Parathyroid adenoma (tissue), 2 donors: ENCODE measurements at regions not wholly inside any gene's neighbourhood (a gene's known extent, or its start where the extent isn't known, plus 50 kb on each side); places are given as distances from the start of the nearest gene placed in this dataset.

Source experiments
- H2AFZ ChIP-seq: fragments of 300-600 bp; sonication (generic); one replicate; pipeline ENCODE4 v1.7.0; 2017; ENCODE audit warnings: antibody characterized with exemption, mild to moderate bottlenecking
- H3K27ac ChIP-seq: fragments of 300-600 bp; sonication (generic); one replicate; pipeline ENCODE4 v1.7.0; 2017
- H3K27me3 ChIP-seq: fragments of 300-600 bp; sonication (generic); one replicate; pipeline ENCODE4 v1.7.0; 2017; ENCODE audit warnings: low read length; ENCODE audit not compliant: control insufficient read depth, insufficient read depth
- H3K36me3 ChIP-seq: fragments of 300-600 bp; sonication (generic); one replicate; pipeline ENCODE4 v1.7.0; 2017; ENCODE audit warnings: low read length; ENCODE audit not compliant: control insufficient read depth, insufficient read depth
- H3K4me1 ChIP-seq: fragments of 300-600 bp; sonication (generic); one replicate; pipeline ENCODE4 v1.7.0; 2017; ENCODE audit warnings: control low read depth
- H3K4me2 ChIP-seq: fragments of 300-600 bp; sonication (generic); one replicate; pipeline ENCODE4 v1.7.0; 2017; ENCODE audit warnings: low read length
- H3K4me3 ChIP-seq: fragments of 300-600 bp; sonication (generic); one replicate; pipeline ENCODE4 v1.7.0; 2017; ENCODE audit warnings: low read depth, low read length
- H3K79me2 ChIP-seq: fragments of 300-600 bp; sonication (generic); one replicate; pipeline ENCODE4 v1.7.0; 2017; ENCODE audit warnings: control low read depth
- H3K9ac ChIP-seq: fragments of 300-600 bp; sonication (generic); one replicate; pipeline ENCODE4 v1.7.0; 2017; ENCODE audit warnings: mild to moderate bottlenecking
- H3K9me3 ChIP-seq: fragments of 300-600 bp; sonication (generic); one replicate; pipeline ENCODE4 v1.7.0; 2017; ENCODE audit warnings: low read length; ENCODE audit not compliant: control insufficient read depth
- CTCF ChIP-seq: fragments of 300-600 bp; sonication (generic); IDR thresholded peaks from one replicate; pipeline ENCODE4 v1.7.0; 2017; ENCODE audit warnings: antibody characterized with exemption, mild to moderate bottlenecking
- donor health status: primary hyperparathyroidism.

GRCh38 chr5:171568389-171568788, 148.9 kb downstream of the FGF18 start:
- Histone ChIP-seq H2AFZ (no peak overlapping the region), H3K79me2 (no peaks in the 10 kb centered on the region), H3K4me2 (no peak overlapping the region), H3K27me3 (no peaks in the 10 kb centered on the region), H3K9ac (no peak overlapping the region), H3K36me3 (no peaks in the 10 kb centered on the region), H3K4me3 (no peak overlapping the region), H3K4me1 (no peaks in the 10 kb centered on the region), H3K9me3 (no peaks in the 10 kb centered on the region), H3K27ac (no peak overlapping the region)
- TF ChIP-seq CTCF: no peak

GRCh38 chr5:171569065-171569712, 149.7 kb downstream of the FGF18 start:
- Histone ChIP-seq H3K4me3 (no peak overlapping the region), H2AFZ (no peak overlapping the region), H3K4me1 (no peaks in the 10 kb centered on the region), H3K27me3 (no peaks in the 10 kb centered on the region), H3K9me3 (no peaks in the 10 kb centered on the region), H3K27ac (no peak overlapping the region), H3K4me2 (no peak overlapping the region), H3K9ac (no peak overlapping the region), H3K79me2 (no peaks in the 10 kb centered on the region), H3K36me3 (no peaks in the 10 kb centered on the region)
- TF ChIP-seq CTCF: no peak

DNA sequence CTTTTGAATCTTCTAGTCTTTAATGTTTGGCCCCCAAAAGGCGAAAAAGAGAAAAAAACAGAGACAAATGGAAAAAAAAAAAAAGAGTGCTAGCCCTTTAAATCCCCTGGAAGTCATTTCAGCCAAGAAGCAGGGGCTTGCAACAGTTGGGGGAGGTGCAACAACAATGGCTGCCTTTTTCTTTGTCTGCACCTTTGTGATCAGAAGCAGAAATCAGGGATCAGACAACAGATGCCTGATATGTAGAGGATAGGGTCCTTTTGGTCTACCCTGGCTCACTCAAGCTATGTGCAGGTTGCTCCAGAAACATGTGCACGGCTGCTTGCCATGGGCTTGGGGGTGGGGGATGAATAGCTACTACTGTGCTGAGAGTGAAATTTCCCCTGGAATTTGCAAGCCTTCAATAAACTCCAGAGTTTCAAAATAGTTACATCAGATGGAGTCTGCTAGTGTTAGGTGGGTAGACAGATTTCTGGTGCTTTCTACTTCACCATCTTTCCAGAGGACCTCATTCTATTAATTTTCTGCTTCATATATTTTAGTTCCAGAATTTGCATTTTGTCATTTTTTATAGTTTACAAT, 150.9 kb downstream of the FGF18 start:
- Histone ChIP-seq H3K9me3 (no peaks in the 10 kb centered on the region), H3K4me1 (no peaks in the 10 kb centered on the region), H3K27ac (no peak overlapping the region), H3K4me3 (no peak overlapping the region), H3K79me2 (no peaks in the 10 kb centered on the region), H2AFZ (no peak overlapping the region), H3K9ac (no peak overlapping the region), H3K27me3 (no peaks in the 10 kb centered on the region), H3K36me3 (no peaks in the 10 kb centered on the region), H3K4me2 (no peak overlapping the region)
- no peak for TF ChIP-seq CTCF

- Histone ChIP-seq H3K27ac (no peak overlapping the region), H3K27me3 (no peaks in the 10 kb centered on the region), H3K4me2 (no peak overlapping the region), H3K9ac (no peak overlapping the region), H3K36me3 (no peaks in the 10 kb centered on the region), H3K4me1 (no peaks in the 10 kb centered on the region), H2AFZ (no peak overlapping the region), H3K9me3 (no peaks in the 10 kb centered on the region), H3K79me2 (no peaks in the 10 kb centered on the region), H3K4me3 (no peak overlapping the region)
- no peak for TF ChIP-seq CTCF
These were observed 152.2 kb downstream of the FGF18 start for GRCh38 chr5:171571663-171572062.

DNA sequence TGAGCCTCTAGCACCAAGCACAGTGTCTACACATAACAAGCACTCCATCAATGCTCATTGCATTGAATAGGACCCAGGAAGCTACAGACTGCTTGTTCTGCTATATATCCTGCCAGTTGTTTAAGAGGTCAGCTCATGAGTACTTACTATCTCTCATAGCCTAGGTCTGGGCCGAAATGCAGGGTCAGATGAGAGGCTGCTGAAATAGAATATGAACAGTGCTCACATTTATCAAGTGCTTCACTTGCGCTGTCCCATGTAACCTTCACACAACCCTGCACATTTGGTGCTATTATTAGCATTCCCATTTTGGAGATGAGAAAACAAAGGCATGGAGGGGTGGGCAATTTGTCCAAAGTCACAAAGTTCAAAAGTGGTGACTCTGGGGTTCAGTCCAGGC, 153.6 kb downstream of the FGF18 start:
- Histone ChIP-seq H3K4me2 (no peak overlapping the region), H3K9ac (no peak overlapping the region), H3K79me2 (no peaks in the 10 kb centered on the region), H3K27me3 (no peaks in the 10 kb centered on the region), H2AFZ (no peak overlapping the region), H3K36me3 (no peaks in the 10 kb centered on the region), H3K27ac (no peak overlapping the region), H3K9me3 (no peaks in the 10 kb centered on the region), H3K4me1 (no peaks in the 10 kb centered on the region), H3K4me3 (no peak overlapping the region)
- TF ChIP-seq CTCF: no peak
